Fibroblast of lung (primary cell): ENCODE measurements at regions not wholly inside any gene's neighbourhood (a gene's known extent, or its start where the extent isn't known, plus 50 kb on each side); places are given as distances from the start of the nearest gene placed in this dataset.

ENCODE experiments used
- EZH2 ChIP-seq: IDR thresholded peaks from 2 replicates; pipeline ENCODE4 v1.5.1; 2012; ENCODE audit warnings: low read length, control low read depth, mild to moderate bottlenecking; ENCODE audit errors: missing control alignments
- TF ChIP-seq, protein P1 (sequence below), 2 donors: IDR thresholded peaks in 1 of 2; conservative IDR thresholded peaks in 1 of 2; 1 replicate in 1 of 2; 2 replicates in 1 of 2; pipeline ENCODE4 v1.5.1; 2011 to 2012; ENCODE audit warnings: low read length in 2 of 2, control low read depth in 1 of 2, inconsistent platforms in 1 of 2, low read depth in 1 of 2, mild to moderate bottlenecking in 1 of 2

DNA sequence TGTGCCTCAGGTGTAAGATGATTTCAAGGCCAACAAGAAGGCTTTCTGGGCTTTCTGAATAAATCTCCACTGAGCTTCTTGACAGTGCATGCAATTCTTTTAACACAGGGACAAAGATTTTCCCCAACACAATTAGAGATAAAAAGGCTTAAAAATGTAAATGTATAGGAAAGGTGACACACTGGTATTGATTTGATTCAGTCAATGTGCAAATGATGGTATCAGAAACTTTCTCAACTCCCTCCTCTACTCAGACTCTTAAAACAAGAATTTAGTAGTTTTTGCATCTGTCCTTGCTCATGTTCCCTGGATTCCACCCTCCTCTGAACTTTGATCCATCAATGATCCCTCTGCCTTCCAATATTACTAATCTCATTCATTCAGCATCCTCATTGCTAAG lies 111.6 kb upstream of the FNDC3A start:
- TF ChIP-seq, protein P1, sequence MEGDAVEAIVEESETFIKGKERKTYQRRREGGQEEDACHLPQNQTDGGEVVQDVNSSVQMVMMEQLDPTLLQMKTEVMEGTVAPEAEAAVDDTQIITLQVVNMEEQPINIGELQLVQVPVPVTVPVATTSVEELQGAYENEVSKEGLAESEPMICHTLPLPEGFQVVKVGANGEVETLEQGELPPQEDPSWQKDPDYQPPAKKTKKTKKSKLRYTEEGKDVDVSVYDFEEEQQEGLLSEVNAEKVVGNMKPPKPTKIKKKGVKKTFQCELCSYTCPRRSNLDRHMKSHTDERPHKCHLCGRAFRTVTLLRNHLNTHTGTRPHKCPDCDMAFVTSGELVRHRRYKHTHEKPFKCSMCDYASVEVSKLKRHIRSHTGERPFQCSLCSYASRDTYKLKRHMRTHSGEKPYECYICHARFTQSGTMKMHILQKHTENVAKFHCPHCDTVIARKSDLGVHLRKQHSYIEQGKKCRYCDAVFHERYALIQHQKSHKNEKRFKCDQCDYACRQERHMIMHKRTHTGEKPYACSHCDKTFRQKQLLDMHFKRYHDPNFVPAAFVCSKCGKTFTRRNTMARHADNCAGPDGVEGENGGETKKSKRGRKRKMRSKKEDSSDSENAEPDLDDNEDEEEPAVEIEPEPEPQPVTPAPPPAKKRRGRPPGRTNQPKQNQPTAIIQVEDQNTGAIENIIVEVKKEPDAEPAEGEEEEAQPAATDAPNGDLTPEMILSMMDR (conservative IDR thresholded peaks at IDR 0.05 in 1 of 2, IDR thresholded peaks at IDR 0.05 in 1 of 2; ENCODE audit: low read depth in 1 of 2, low read length in 2 of 2), result no peak
- no peak for TF ChIP-seq EZH2
